PC-3 (cell line): ENCODE measurements at regions not wholly inside any gene's neighbourhood (a gene's known extent, or its start where the extent isn't known, plus 50 kb on each side); places are given as distances from the start of the nearest gene placed in this dataset.

Experiments
- EZH2 ChIP-seq: fragments of 300-600 bp; sonication (generic); IDR thresholded peaks from one replicate; pipeline ENCODE4 v1.6.1; 2017; ENCODE audit warnings: antibody characterized with exemption, mild to moderate bottlenecking, low read length; ENCODE audit not compliant: unreplicated experiment
- TF ChIP-seq, protein P1 (sequence below): fragments of 300-600 bp; sonication (generic); conservative IDR thresholded peaks from 2 replicates; pipeline ENCODE4 v1.5.1; 2017; ENCODE audit warnings: antibody characterized with exemption, low read depth, mild to moderate bottlenecking, low read length

GRCh38 chr18:23316988-23317387 lies 136.1 kb upstream of the RIOK3 start:
- TF ChIP-seq, protein P1, sequence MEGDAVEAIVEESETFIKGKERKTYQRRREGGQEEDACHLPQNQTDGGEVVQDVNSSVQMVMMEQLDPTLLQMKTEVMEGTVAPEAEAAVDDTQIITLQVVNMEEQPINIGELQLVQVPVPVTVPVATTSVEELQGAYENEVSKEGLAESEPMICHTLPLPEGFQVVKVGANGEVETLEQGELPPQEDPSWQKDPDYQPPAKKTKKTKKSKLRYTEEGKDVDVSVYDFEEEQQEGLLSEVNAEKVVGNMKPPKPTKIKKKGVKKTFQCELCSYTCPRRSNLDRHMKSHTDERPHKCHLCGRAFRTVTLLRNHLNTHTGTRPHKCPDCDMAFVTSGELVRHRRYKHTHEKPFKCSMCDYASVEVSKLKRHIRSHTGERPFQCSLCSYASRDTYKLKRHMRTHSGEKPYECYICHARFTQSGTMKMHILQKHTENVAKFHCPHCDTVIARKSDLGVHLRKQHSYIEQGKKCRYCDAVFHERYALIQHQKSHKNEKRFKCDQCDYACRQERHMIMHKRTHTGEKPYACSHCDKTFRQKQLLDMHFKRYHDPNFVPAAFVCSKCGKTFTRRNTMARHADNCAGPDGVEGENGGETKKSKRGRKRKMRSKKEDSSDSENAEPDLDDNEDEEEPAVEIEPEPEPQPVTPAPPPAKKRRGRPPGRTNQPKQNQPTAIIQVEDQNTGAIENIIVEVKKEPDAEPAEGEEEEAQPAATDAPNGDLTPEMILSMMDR = no peak
- TF ChIP-seq EZH2 = no peak
